ENCODE measurements at regions not wholly inside any gene's neighbourhood (a gene's known extent, or its start where the extent isn't known, plus 50 kb on each side); places are given as distances from the start of the nearest gene placed in this dataset.

- no peaks in the 10 kb centered on the region for H3K36me3 ChIP-seq (ENCODE audit: insufficient read depth, low read length)
- H3K27ac Mint-ChIP-seq = no peak overlapping the region
- H3K36me3 Mint-ChIP-seq = no peaks in the 10 kb centered on the region
- no peaks in the 10 kb centered on the region for H3K4me1 Mint-ChIP-seq
- no peak for DNase-seq
- H3K4me3 Mint-ChIP-seq = no peak overlapping the region
- H3K27me3 ChIP-seq (ENCODE audit: insufficient read depth, low read length, poor library complexity, severe bottlenecking) = no peaks in the 10 kb centered on the region
- POLR2A ChIA-PET = no interaction called here
- H3K27ac ChIP-seq (ENCODE audit: low read depth, low read length) = no peak overlapping the region
- no peaks in the 10 kb centered on the region for H3K27me3 Mint-ChIP-seq
- H3K9me3 Mint-ChIP-seq = peaks cover 0 to 4% (median 0%) of the 10 kb centered on the region in 5 donors
- CTCF ChIA-PET = no interaction called here
- H3K4me3 ChIP-seq (ENCODE audit: low read length) = no peak overlapping the region
- H3K4me1 ChIP-seq (ENCODE audit: insufficient read depth, low read length) = no peaks in the 10 kb centered on the region
- no peaks in the 10 kb centered on the region for H3K9me3 ChIP-seq (ENCODE audit: low read length)
These were observed 443.1 kb upstream of the FMR1 start for GRCh38 chrX:147468600-147468999.

GRCh38 chrX:147476008-147476407 is 435.7 kb upstream of the FMR1 start:
- no peak overlapping the region for H3K4me3 ChIP-seq (ENCODE audit: low read length)
- no peak overlapping the region for H3K27ac ChIP-seq (ENCODE audit: low read depth, low read length)
- no peaks in the 10 kb centered on the region for H3K4me1 ChIP-seq (ENCODE audit: insufficient read depth, low read length)
- Mint-ChIP-seq H3K27ac (no peak overlapping the region), H3K4me1 (no peaks in the 10 kb centered on the region), H3K4me3 (no peak overlapping the region), H3K27me3 (no peaks in the 10 kb centered on the region), H3K9me3 (no peaks in the 10 kb centered on the region), H3K36me3 (no peaks in the 10 kb centered on the region)
- no peaks in the 10 kb centered on the region for H3K9me3 ChIP-seq (ENCODE audit: low read length)
- DNase-seq = no peak
- ChIA-PET CTCF (no interaction called here), POLR2A (no interaction called here)
- no peaks in the 10 kb centered on the region for H3K27me3 ChIP-seq (ENCODE audit: insufficient read depth, low read length, poor library complexity, severe bottlenecking)
- H3K36me3 ChIP-seq (ENCODE audit: insufficient read depth, low read length) = no peaks in the 10 kb centered on the region

GRCh38 chrX:147478899-147479298 is 432.8 kb upstream of the FMR1 start:
- Histone ChIP-seq H3K9me3 (ENCODE audit: low read length) (no peaks in the 10 kb centered on the region), H3K4me1 (ENCODE audit: insufficient read depth, low read length) (no peaks in the 10 kb centered on the region), H3K36me3 (ENCODE audit: insufficient read depth, low read length) (no peaks in the 10 kb centered on the region), H3K27ac (ENCODE audit: low read depth, low read length) (no peak overlapping the region), H3K27me3 (ENCODE audit: insufficient read depth, low read length, poor library complexity, severe bottlenecking) (no peaks in the 10 kb centered on the region), H3K4me3 (ENCODE audit: low read length) (no peak overlapping the region)
- H3K27me3 Mint-ChIP-seq = no peaks in the 10 kb centered on the region
- no peak overlapping the region for H3K4me3 Mint-ChIP-seq
- ChIA-PET POLR2A (no interaction called here), CTCF (no interaction called here)
- no peaks in the 10 kb centered on the region for H3K4me1 Mint-ChIP-seq
- no peaks in the 10 kb centered on the region for H3K36me3 Mint-ChIP-seq
- H3K9me3 Mint-ChIP-seq = peaks cover 0 to 3% (median 0%) of the 10 kb centered on the region in 5 donors
- H3K27ac Mint-ChIP-seq = no peak overlapping the region
- DNase-seq = no peak

- Mint-ChIP-seq H3K4me1 (no peaks in the 10 kb centered on the region), H3K27me3 (peaks cover 0 to 4% of the 10 kb centered on the region in 2 donors), H3K27ac (no peak overlapping the region), H3K4me3 (no peak overlapping the region), H3K36me3 (no peaks in the 10 kb centered on the region), H3K9me3 (peaks cover 0 to 3% (median 2%) of the 10 kb centered on the region in 5 donors)
- H3K36me3 ChIP-seq (ENCODE audit: insufficient read depth, low read length) = no peaks in the 10 kb centered on the region
- no peaks in the 10 kb centered on the region for H3K27me3 ChIP-seq (ENCODE audit: insufficient read depth, low read length, poor library complexity, severe bottlenecking)
- POLR2A ChIA-PET = no interaction called here
- no peak for DNase-seq
- H3K4me3 ChIP-seq (ENCODE audit: low read length) = no peak overlapping the region
- no peak overlapping the region for H3K27ac ChIP-seq (ENCODE audit: low read depth, low read length)
- CTCF ChIA-PET = no interaction called here
- no peaks in the 10 kb centered on the region for H3K4me1 ChIP-seq (ENCODE audit: insufficient read depth, low read length)
- no peaks in the 10 kb centered on the region for H3K9me3 ChIP-seq (ENCODE audit: low read length)
These were observed 426.5 kb upstream of the FMR1 start for GRCh38 chrX:147485207-147485606.

- Histone ChIP-seq H3K36me3 (ENCODE audit: insufficient read depth, low read length) (no peaks in the 10 kb centered on the region), H3K4me3 (ENCODE audit: low read length) (no peak overlapping the region), H3K27ac (ENCODE audit: low read depth, low read length) (no peak overlapping the region), H3K27me3 (ENCODE audit: insufficient read depth, low read length, poor library complexity, severe bottlenecking) (no peaks in the 10 kb centered on the region), H3K9me3 (ENCODE audit: low read length) (no peaks in the 10 kb centered on the region), H3K4me1 (ENCODE audit: insufficient read depth, low read length) (no peaks in the 10 kb centered on the region)
- Mint-ChIP-seq H3K4me1 (no peaks in the 10 kb centered on the region), H3K4me3 (no peak overlapping the region), H3K36me3 (no peaks in the 10 kb centered on the region), H3K9me3 (peaks cover 0 to 2% (median 0%) of the 10 kb centered on the region in 5 donors), H3K27ac (no peak overlapping the region), H3K27me3 (peaks cover 0 to 1% of the 10 kb centered on the region in 2 donors)
- DNase-seq = no peak
- CTCF ChIA-PET = no interaction called here
- POLR2A ChIA-PET = no interaction called here
These were observed 417.4 kb upstream of the FMR1 start for GRCh38 chrX:147494365-147494764.

GRCh38 chrX:147498796-147499195 is 412.9 kb upstream of the FMR1 start:
- Histone ChIP-seq H3K4me3 (ENCODE audit: low read length) (no peak overlapping the region), H3K9me3 (ENCODE audit: low read length) (no peaks in the 10 kb centered on the region), H3K27ac (ENCODE audit: low read depth, low read length) (no peak overlapping the region), H3K36me3 (ENCODE audit: insufficient read depth, low read length) (no peaks in the 10 kb centered on the region), H3K4me1 (ENCODE audit: insufficient read depth, low read length) (no peaks in the 10 kb centered on the region), H3K27me3 (ENCODE audit: insufficient read depth, low read length, poor library complexity, severe bottlenecking) (no peaks in the 10 kb centered on the region)
- Mint-ChIP-seq H3K36me3 (no peaks in the 10 kb centered on the region), H3K4me3 (no peak overlapping the region), H3K4me1 (no peaks in the 10 kb centered on the region), H3K27me3 (peaks cover 0 to 6% of the 10 kb centered on the region in 2 donors), H3K9me3 (no peaks in the 10 kb centered on the region), H3K27ac (no peak overlapping the region)
- ChIA-PET POLR2A (no interaction called here), CTCF (no interaction called here)
- DNase-seq = no peak

GRCh38 chrX:147522981-147523380 is 388.7 kb upstream of the FMR1 start:
- ChIA-PET CTCF (no interaction called here), POLR2A (no interaction called here)
- H3K4me1 Mint-ChIP-seq = no peaks in the 10 kb centered on the region
- H3K27me3 Mint-ChIP-seq = no peaks in the 10 kb centered on the region
- H3K9me3 ChIP-seq (ENCODE audit: low read length) = no peaks in the 10 kb centered on the region
- no peaks in the 10 kb centered on the region for H3K4me1 ChIP-seq (ENCODE audit: insufficient read depth, low read length)
- no peaks in the 10 kb centered on the region for H3K36me3 ChIP-seq (ENCODE audit: insufficient read depth, low read length)
- H3K4me3 ChIP-seq (ENCODE audit: low read length) = no peak overlapping the region
- no peaks in the 10 kb centered on the region for H3K36me3 Mint-ChIP-seq
- no peaks in the 10 kb centered on the region for H3K27me3 ChIP-seq (ENCODE audit: insufficient read depth, low read length, poor library complexity, severe bottlenecking)
- no peak for DNase-seq
- no peak overlapping the region for H3K4me3 Mint-ChIP-seq
- no peak overlapping the region for H3K27ac Mint-ChIP-seq
- H3K27ac ChIP-seq (ENCODE audit: low read depth, low read length) = no peak overlapping the region
- peaks cover 0 to 2% (median 0%) of the 10 kb centered on the region in 5 donors for H3K9me3 Mint-ChIP-seq

- no peaks in the 10 kb centered on the region for H3K27me3 ChIP-seq (ENCODE audit: insufficient read depth, low read length, poor library complexity, severe bottlenecking)
- ChIA-PET POLR2A (no interaction called here), CTCF (no interaction called here)
- Mint-ChIP-seq H3K9me3 (peaks cover 0 to 1% (median 0%) of the 10 kb centered on the region in 5 donors), H3K36me3 (no peaks in the 10 kb centered on the region), H3K27me3 (no peaks in the 10 kb centered on the region), H3K27ac (no peak overlapping the region), H3K4me3 (no peak overlapping the region), H3K4me1 (no peaks in the 10 kb centered on the region)
- H3K4me1 ChIP-seq (ENCODE audit: insufficient read depth, low read length) = no peaks in the 10 kb centered on the region
- no peak overlapping the region for H3K4me3 ChIP-seq (ENCODE audit: low read length)
- no peaks in the 10 kb centered on the region for H3K36me3 ChIP-seq (ENCODE audit: insufficient read depth, low read length)
- DNase-seq = no peak
- H3K27ac ChIP-seq (ENCODE audit: low read depth, low read length) = no peak overlapping the region
- H3K9me3 ChIP-seq (ENCODE audit: low read length) = no peaks in the 10 kb centered on the region
These were observed 378.3 kb upstream of the FMR1 start for GRCh38 chrX:147533426-147533825.

GRCh38 chrX:147537172-147537571 is 374.5 kb upstream of the FMR1 start:
- H3K4me1 ChIP-seq (ENCODE audit: insufficient read depth, low read length) = no peaks in the 10 kb centered on the region
- H3K27me3 ChIP-seq (ENCODE audit: insufficient read depth, low read length, poor library complexity, severe bottlenecking) = no peaks in the 10 kb centered on the region
- no peaks in the 10 kb centered on the region for H3K9me3 Mint-ChIP-seq
- no peak overlapping the region for H3K4me3 Mint-ChIP-seq
- H3K4me1 Mint-ChIP-seq = no peaks in the 10 kb centered on the region
- H3K36me3 Mint-ChIP-seq = no peaks in the 10 kb centered on the region
- no peak overlapping the region for H3K4me3 ChIP-seq (ENCODE audit: low read length)
- CTCF ChIA-PET = no interaction called here
- H3K27ac ChIP-seq (ENCODE audit: low read depth, low read length) = no peak overlapping the region
- H3K9me3 ChIP-seq (ENCODE audit: low read length) = no peaks in the 10 kb centered on the region
- H3K36me3 ChIP-seq (ENCODE audit: insufficient read depth, low read length) = no peaks in the 10 kb centered on the region
- POLR2A ChIA-PET = no interaction called here
- no peaks in the 10 kb centered on the region for H3K27me3 Mint-ChIP-seq
- no peak overlapping the region for H3K27ac Mint-ChIP-seq
- DNase-seq = no peak

Measured in CD8-positive, alpha-beta memory T cell (primary cell).